ENCODE measurements at regions not wholly inside any gene's neighbourhood (a gene's known extent, or its start where the extent isn't known, plus 50 kb on each side); places are given as distances from the start of the nearest gene placed in this dataset.
A peak's percentile ranks its signal among the peaks of the same experiment; 100 is the strongest.

DNA sequence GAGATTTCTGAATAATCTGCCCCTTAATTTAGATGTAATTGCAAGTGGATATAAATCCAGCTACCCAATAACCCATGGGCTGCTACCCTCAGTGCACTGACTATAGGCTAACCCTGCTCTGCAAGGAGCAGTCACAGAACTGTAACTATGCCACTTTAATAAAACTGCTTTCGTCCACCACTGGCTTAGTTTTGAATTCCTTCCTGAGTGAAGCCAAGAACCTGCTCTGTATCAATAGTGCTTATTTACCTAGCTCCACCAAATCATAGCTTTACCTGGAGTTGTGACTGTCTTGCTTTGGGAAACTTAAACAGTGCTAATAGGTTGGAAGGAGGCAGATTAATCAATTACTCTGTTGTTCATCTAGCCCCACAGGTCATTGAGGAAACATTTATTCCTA is 1524.4 kb upstream of the SEL1L start:
- no peak overlapping the region for H4K91ac ChIP-seq (ENCODE audit: low read depth, low read length)
- no peak overlapping the region for H4K12ac ChIP-seq (ENCODE audit: low read depth, low read length)
- no peaks in the 10 kb centered on the region for H3K79me1 ChIP-seq (ENCODE audit: low read length)
- no peak overlapping the region for H3K27ac ChIP-seq (ENCODE audit: low read depth, low read length)
- H3K4me3 ChIP-seq (ENCODE audit: low read depth, low read length): no peak overlapping the region
- H3K4ac ChIP-seq (ENCODE audit: low read depth, low read length): no peak overlapping the region
- no peak overlapping the region for H3K9ac ChIP-seq (ENCODE audit: low read length)
- no peak overlapping the region for H3K4me2 ChIP-seq (ENCODE audit: low read length)
- no peak overlapping the region for H2AK5ac ChIP-seq (ENCODE audit: low read length)
- no peak overlapping the region for H4K8ac ChIP-seq (ENCODE audit: low read depth, low read length)
- no CpG with 5 or more reads among the region's 1 CpG for WGBS (ENCODE audit: extremely low coverage, insufficient coverage, insufficient read length)
- no peaks in the 10 kb centered on the region for H3K79me2 ChIP-seq (ENCODE audit: control insufficient read depth, insufficient read depth, low read length, poor library complexity)
- no peak overlapping the region for H2BK5ac ChIP-seq (ENCODE audit: low read depth, low read length, poor library complexity)
- H3K23ac ChIP-seq (ENCODE audit: low read length): no peak overlapping the region
- H2AFZ ChIP-seq (ENCODE audit: insufficient read depth, low read length, poor library complexity): no peak overlapping the region
- no peak overlapping the region for H3K14ac ChIP-seq (ENCODE audit: low read length)
- peaks cover 2% of the 10 kb centered on the region for H3K9me3 ChIP-seq (ENCODE audit: insufficient read depth, low read depth, low read length)
- no peaks in the 10 kb centered on the region for H3K4me1 ChIP-seq (ENCODE audit: control insufficient read depth in 1 of 2, insufficient read depth in 2 of 2, low read length in 2 of 2)
- H2BK12ac ChIP-seq (ENCODE audit: low read length): no peak overlapping the region
- no peaks in the 10 kb centered on the region for H3K36me3 ChIP-seq (ENCODE audit: control insufficient read depth in 1 of 2, insufficient read depth in 2 of 2, low read length in 2 of 2)
- no peak overlapping the region for H3K18ac ChIP-seq (ENCODE audit: low read length)
- H2BK120ac ChIP-seq (ENCODE audit: insufficient read depth, low read length, poor library complexity): no peak overlapping the region
- no peaks in the 10 kb centered on the region for H3K27me3 ChIP-seq (ENCODE audit: insufficient read depth, low read length)
- no peak for DNase-seq

DNA sequence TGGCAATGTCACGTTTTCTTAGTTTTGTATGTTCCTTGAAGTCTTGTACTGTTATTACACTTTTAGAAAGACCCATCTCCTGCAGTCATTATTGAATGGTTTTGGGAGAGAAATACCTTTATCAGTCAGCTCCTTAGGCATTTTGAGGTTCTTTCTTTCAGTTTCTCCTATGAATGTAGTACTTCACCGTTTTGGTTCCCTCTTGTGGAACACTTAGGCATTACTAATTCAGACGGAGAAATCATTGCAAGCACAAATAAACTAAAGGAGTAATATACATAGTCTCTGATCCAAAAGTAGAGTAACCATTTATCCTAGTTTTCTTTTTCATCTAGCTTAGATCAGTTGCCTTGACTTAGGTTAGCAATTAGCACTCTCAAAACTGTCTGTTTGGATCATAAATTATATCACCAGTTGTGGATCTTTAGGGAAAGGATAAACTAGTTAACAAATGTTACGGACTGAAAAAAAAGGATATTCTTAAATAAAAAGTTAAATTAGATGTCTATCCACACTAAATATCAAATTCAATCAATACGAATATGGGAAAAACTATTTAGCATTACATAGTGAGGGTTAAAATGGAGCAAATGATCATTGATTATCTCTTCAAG is 1538.3 kb upstream of the SEL1L start:
- Histone ChIP-seq H3K9me3 (ENCODE audit: insufficient read depth, low read depth, low read length) (no peaks in the 10 kb centered on the region), H2BK12ac (ENCODE audit: low read length) (no peak overlapping the region), H3K27ac (ENCODE audit: low read depth, low read length) (no peak overlapping the region), H2BK5ac (ENCODE audit: low read depth, low read length, poor library complexity) (no peak overlapping the region), H3K18ac (ENCODE audit: low read length) (no peak overlapping the region), H2AK5ac (ENCODE audit: low read length) (no peak overlapping the region), H3K23ac (ENCODE audit: low read length) (no peak overlapping the region), H3K27me3 (ENCODE audit: insufficient read depth, low read length) (no peaks in the 10 kb centered on the region), H2BK120ac (ENCODE audit: insufficient read depth, low read length, poor library complexity) (no peak overlapping the region), H3K79me1 (ENCODE audit: low read length) (no peaks in the 10 kb centered on the region), H3K14ac (ENCODE audit: low read length) (no peak overlapping the region), H4K12ac (ENCODE audit: low read depth, low read length) (no peak overlapping the region), H3K36me3 (ENCODE audit: control insufficient read depth in 1 of 2, insufficient read depth in 2 of 2, low read length in 2 of 2) (no peaks in the 10 kb centered on the region), H3K4me3 (ENCODE audit: low read depth, low read length) (no peak overlapping the region), H4K8ac (ENCODE audit: low read depth, low read length) (no peak overlapping the region), H3K4me2 (ENCODE audit: low read length) (no peak overlapping the region), H3K9ac (ENCODE audit: low read length) (no peak overlapping the region), H4K91ac (ENCODE audit: low read depth, low read length) (no peak overlapping the region), H3K4ac (ENCODE audit: low read depth, low read length) (no peak overlapping the region), H3K4me1 (ENCODE audit: control insufficient read depth in 1 of 2, insufficient read depth in 2 of 2, low read length in 2 of 2) (no peaks in the 10 kb centered on the region), H3K79me2 (ENCODE audit: control insufficient read depth, insufficient read depth, low read length, poor library complexity) (no peaks in the 10 kb centered on the region), H2AFZ (ENCODE audit: insufficient read depth, low read length, poor library complexity) (no peak overlapping the region)
- no CpG with 5 or more reads among the region's 5 CpGs for WGBS (ENCODE audit: extremely low coverage, insufficient coverage, insufficient read length)
- DNase-seq: peak in 1 of 2 donors; percentile 38

DNA sequence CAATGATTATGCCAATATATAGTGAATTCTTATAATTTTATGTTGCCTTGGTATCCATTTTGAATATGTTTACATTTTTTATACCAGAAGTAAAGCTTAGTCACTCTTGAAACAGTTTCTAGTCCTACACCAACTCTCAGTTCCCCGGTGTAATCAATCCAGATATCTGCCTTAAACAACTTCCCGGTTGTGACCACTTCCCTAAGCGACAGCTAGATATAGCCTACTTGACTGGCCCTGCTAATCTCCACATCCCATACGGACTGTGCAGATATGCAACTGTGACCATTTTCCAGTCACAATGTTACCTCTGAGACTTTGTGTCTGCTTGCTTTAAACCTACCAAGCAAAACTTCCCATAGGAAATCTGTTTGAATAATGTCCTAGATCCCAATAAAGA is 1551.5 kb upstream of the SEL1L start:
- Histone ChIP-seq H2BK12ac (ENCODE audit: low read length) (no peak overlapping the region), H3K23ac (ENCODE audit: low read length) (no peak overlapping the region), H2BK5ac (ENCODE audit: low read depth, low read length, poor library complexity) (no peak overlapping the region), H3K27me3 (ENCODE audit: insufficient read depth, low read length) (no peaks in the 10 kb centered on the region), H3K9me3 (ENCODE audit: insufficient read depth, low read depth, low read length) (no peaks in the 10 kb centered on the region), H3K4me2 (ENCODE audit: low read length) (no peak overlapping the region), H3K79me1 (ENCODE audit: low read length) (no peaks in the 10 kb centered on the region), H4K12ac (ENCODE audit: low read depth, low read length) (no peak overlapping the region), H2BK120ac (ENCODE audit: insufficient read depth, low read length, poor library complexity) (no peak overlapping the region), H3K79me2 (ENCODE audit: control insufficient read depth, insufficient read depth, low read length, poor library complexity) (no peaks in the 10 kb centered on the region), H4K8ac (ENCODE audit: low read depth, low read length) (no peak overlapping the region), H2AK5ac (ENCODE audit: low read length) (no peak overlapping the region), H3K27ac (ENCODE audit: low read depth, low read length) (no peak overlapping the region), H3K4ac (ENCODE audit: low read depth, low read length) (no peak overlapping the region), H3K9ac (ENCODE audit: low read length) (no peak overlapping the region), H3K18ac (ENCODE audit: low read length) (no peak overlapping the region), H3K14ac (ENCODE audit: low read length) (no peak overlapping the region), H3K4me3 (ENCODE audit: low read depth, low read length) (no peak overlapping the region), H3K36me3 (ENCODE audit: control insufficient read depth in 1 of 2, insufficient read depth in 2 of 2, low read length in 2 of 2) (no peaks in the 10 kb centered on the region), H4K91ac (ENCODE audit: low read depth, low read length) (no peak overlapping the region), H2AFZ (ENCODE audit: insufficient read depth, low read length, poor library complexity) (no peak overlapping the region), H3K4me1 (ENCODE audit: control insufficient read depth in 1 of 2, insufficient read depth in 2 of 2, low read length in 2 of 2) (no peaks in the 10 kb centered on the region)
- no CpG with 5 or more reads among the region's 4 CpGs for WGBS (ENCODE audit: extremely low coverage, insufficient coverage, insufficient read length)
- no peak for DNase-seq

GRCh38 chr14:83085725-83086124 is 1552.1 kb upstream of the SEL1L start:
- H2BK5ac ChIP-seq (ENCODE audit: low read depth, low read length, poor library complexity): no peak overlapping the region
- no peak overlapping the region for H3K18ac ChIP-seq (ENCODE audit: low read length)
- no peak overlapping the region for H2BK12ac ChIP-seq (ENCODE audit: low read length)
- no peak overlapping the region for H3K4me2 ChIP-seq (ENCODE audit: low read length)
- H3K23ac ChIP-seq (ENCODE audit: low read length): no peak overlapping the region
- no peak overlapping the region for H4K91ac ChIP-seq (ENCODE audit: low read depth, low read length)
- H4K12ac ChIP-seq (ENCODE audit: low read depth, low read length): no peak overlapping the region
- no peak overlapping the region for H3K14ac ChIP-seq (ENCODE audit: low read length)
- no CpG with 5 or more reads among the region's 1 CpG for WGBS (ENCODE audit: extremely low coverage, insufficient coverage, insufficient read length)
- H2AK5ac ChIP-seq (ENCODE audit: low read length): no peak overlapping the region
- no peak overlapping the region for H4K8ac ChIP-seq (ENCODE audit: low read depth, low read length)
- H3K4me1 ChIP-seq (ENCODE audit: control insufficient read depth in 1 of 2, insufficient read depth in 2 of 2, low read length in 2 of 2): no peaks in the 10 kb centered on the region
- H2AFZ ChIP-seq (ENCODE audit: insufficient read depth, low read length, poor library complexity): no peak overlapping the region
- no peak overlapping the region for H2BK120ac ChIP-seq (ENCODE audit: insufficient read depth, low read length, poor library complexity)
- no peaks in the 10 kb centered on the region for H3K36me3 ChIP-seq (ENCODE audit: control insufficient read depth in 1 of 2, insufficient read depth in 2 of 2, low read length in 2 of 2)
- H3K79me2 ChIP-seq (ENCODE audit: control insufficient read depth, insufficient read depth, low read length, poor library complexity): no peaks in the 10 kb centered on the region
- H3K4me3 ChIP-seq (ENCODE audit: low read depth, low read length): no peak overlapping the region
- DNase-seq: no peak
- no peak overlapping the region for H3K27ac ChIP-seq (ENCODE audit: low read depth, low read length)
- no peak overlapping the region for H3K9ac ChIP-seq (ENCODE audit: low read length)
- H3K27me3 ChIP-seq (ENCODE audit: insufficient read depth, low read length): no peaks in the 10 kb centered on the region
- H3K9me3 ChIP-seq (ENCODE audit: insufficient read depth, low read depth, low read length): no peaks in the 10 kb centered on the region
- H3K79me1 ChIP-seq (ENCODE audit: low read length): no peaks in the 10 kb centered on the region
- H3K4ac ChIP-seq (ENCODE audit: low read depth, low read length): no peak overlapping the region
